Activated CD4-positive, alpha-beta memory T cell treated with anti-CD3 and anti-CD28 coated beads, Interleukin-2, amount 10 ng/mL, durations not matched to agents 7 days and 5 days (primary cell): ENCODE measurements at regions not wholly inside any gene's neighbourhood (a gene's known extent, or its start where the extent isn't known, plus 50 kb on each side); places are given as distances from the start of the nearest gene placed in this dataset.
A peak's percentile ranks its signal among the peaks of the same experiment; 100 is the strongest.

ENCODE experiments used
- CTCF ChIA-PET: fragments of 350-600 bp; sonication (Branson Sonifier 250); formaldehyde crosslinking; loops from one replicate; lab custom pipeline; 2021; ENCODE audit warnings: antibody characterized with exemption, inconsistent platforms; lab: Charles Lee
- POLR2A ChIA-PET: fragments of 350-600 bp; sonication (Branson Sonifier 250); formaldehyde crosslinking; loops from one replicate; lab custom pipeline; 2021; ENCODE audit warnings: antibody characterized with exemption; lab: Charles Lee
- DNase-seq: peaks from one replicate; pipeline ENCODE4 v3.0.0-alpha.2; 2020
- H3K27ac Mint-ChIP-seq: one replicate; pipeline ENCODE4 v1.8.0; 2021; ENCODE audit warnings: mild to moderate bottlenecking, mixed read lengths
- H3K27me3 Mint-ChIP-seq: one replicate; pipeline ENCODE4 v1.8.0; 2021; ENCODE audit warnings: mixed read lengths
- H3K36me3 Mint-ChIP-seq: one replicate; pipeline ENCODE4 v1.8.0; 2021; ENCODE audit warnings: low read depth, mixed read lengths
- H3K4me1 Mint-ChIP-seq: one replicate; pipeline ENCODE4 v1.8.0; 2021; ENCODE audit warnings: mixed read lengths
- H3K4me3 Mint-ChIP-seq: one replicate; pipeline ENCODE4 v1.8.0; 2021; ENCODE audit warnings: mild to moderate bottlenecking, mixed read lengths
- H3K9me3 Mint-ChIP-seq: one replicate; pipeline ENCODE4 v1.8.0; 2021; ENCODE audit warnings: mixed read lengths

DNA sequence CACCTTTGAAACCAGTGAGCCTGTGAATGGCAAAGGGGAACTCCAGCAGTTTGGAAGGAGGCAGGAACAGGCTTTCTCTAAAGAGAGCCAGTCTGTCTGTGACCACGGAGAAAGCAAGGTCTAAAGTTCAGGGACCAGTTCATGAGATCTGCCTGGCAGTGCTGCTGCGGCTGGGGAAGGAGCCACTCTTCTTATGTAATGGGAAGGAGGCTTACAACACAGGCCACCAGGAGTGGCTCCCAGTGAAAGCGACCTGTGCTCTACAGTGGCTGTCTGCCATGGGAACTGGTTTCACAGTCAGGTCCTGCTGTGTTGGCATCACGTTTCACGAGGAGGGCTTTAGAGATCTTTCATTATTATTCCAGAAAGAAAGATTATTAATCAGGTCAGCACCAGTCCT lies 291.9 kb upstream of the PRDM1 start:
- H3K4me1 Mint-ChIP-seq = peaks cover 85% of the 10 kb centered on the region

DNA sequence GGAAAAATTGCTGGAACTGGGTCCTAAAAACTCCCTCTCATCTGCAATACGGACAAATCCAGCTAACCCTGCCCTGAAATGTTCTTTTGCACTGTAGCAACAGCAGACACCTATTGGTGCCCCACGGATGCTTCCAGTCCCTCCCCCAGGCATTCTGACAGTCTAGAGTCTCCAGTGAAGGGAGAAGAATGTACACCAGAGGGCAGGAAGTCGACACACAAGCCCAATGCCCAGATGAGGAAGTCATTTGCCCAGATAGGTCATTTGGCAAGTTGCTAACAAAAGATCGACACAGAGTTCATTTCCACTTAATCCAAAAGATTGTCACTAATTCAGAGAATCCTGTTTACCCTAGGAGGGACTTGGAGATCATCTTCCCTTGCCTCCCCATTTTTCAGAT lies 293.0 kb upstream of the PRDM1 start:
- Mint-ChIP-seq H3K4me1 (peaks cover 89% of the 10 kb centered on the region), H3K9me3 (peaks cover under 1% of the 10 kb centered on the region), H3K36me3 (peaks cover 11% of the 10 kb centered on the region), H3K4me3 (no peak overlapping the region), H3K27me3 (no peaks in the 10 kb centered on the region), H3K27ac (peak overlapping the region; percentile 76)
- POLR2A ChIA-PET = interaction anchor here (1.8 kb wide), 1 partner anchor 294 kb away, joined by 7 read pairs; no protein-coding TSS in a partner anchor
- DNase-seq = peak; percentile 53
- CTCF ChIA-PET = interaction anchor here (1.0 kb wide), 1 partner anchor 39 kb away, joined by 3 read pairs; no protein-coding TSS in a partner anchor

More for the DNA sequence above, 291.9 kb upstream of the PRDM1 start:
- DNase-seq = no peak
- Mint-ChIP-seq H3K27ac (no peak overlapping the region), H3K36me3 (peaks cover 6% of the 10 kb centered on the region), H3K9me3 (no peaks in the 10 kb centered on the region), H3K4me3 (no peak overlapping the region), H3K27me3 (no peaks in the 10 kb centered on the region)
- CTCF ChIA-PET = interaction anchor here (1.6 kb wide), 1 partner anchor 200 kb away, joined by 4 read pairs; no protein-coding TSS in a partner anchor
- POLR2A ChIA-PET = interaction anchor here (0.8 to 1.8 kb wide), 4 partner anchors 147 to 293 kb away, joined by 3 to 7 read pairs (median 4); no protein-coding TSS in a partner anchor

DNA sequence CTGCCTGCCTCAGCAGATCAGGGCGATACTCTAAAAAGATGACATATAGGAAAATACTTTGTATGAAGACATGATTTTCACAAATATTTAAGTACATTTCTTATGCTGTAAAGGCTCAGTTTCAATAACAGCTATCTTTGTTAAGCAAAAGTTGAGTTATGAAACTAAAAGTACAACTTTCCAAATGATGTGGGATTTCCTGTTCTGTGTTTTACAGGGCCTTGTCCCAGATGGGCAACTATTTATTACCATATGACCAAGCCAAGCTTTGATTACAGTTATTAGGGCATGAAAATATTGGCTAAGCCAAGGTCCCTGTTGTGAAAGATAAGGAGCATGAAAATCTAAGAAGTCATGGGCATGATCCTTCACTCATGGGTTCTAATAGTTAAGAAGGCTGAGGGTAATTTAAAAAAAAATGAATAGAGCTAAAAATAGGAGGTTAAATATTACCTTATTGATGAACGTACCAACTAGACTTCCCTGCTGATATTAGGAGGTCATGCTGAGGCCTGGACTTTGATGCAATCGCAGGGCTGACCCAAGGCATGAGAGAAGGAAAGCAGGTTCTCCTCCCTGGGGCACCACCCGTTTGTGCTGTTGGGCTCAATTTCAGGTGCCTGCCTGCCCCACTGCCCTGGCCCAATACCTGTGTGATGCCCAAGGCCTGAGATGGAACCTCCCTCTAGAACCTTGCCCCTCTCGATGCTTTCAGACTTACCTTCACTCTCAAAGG lies 294.4 kb upstream of the PRDM1 start:
- Mint-ChIP-seq H3K36me3 (peaks cover 23% of the 10 kb centered on the region), H3K27ac (peak overlapping the region; percentile 74), H3K4me1 (peaks cover 91% of the 10 kb centered on the region), H3K9me3 (peaks cover 7% of the 10 kb centered on the region), H3K4me3 (no peak overlapping the region), H3K27me3 (no peaks in the 10 kb centered on the region)
- CTCF ChIA-PET = interaction anchor here (0.6 to 2.7 kb wide), 6 partner anchors 10 to 256 kb away, joined by 3 to 11 read pairs (median 4); no protein-coding TSS in a partner anchor
- no peak for DNase-seq
- POLR2A ChIA-PET = interaction anchor here (1.0 to 2.4 kb wide), 7 partner anchors 10 to 294 kb away, joined by 3 to 8 read pairs (median 6); partner anchors contain the start of gene PRDM1

DNA sequence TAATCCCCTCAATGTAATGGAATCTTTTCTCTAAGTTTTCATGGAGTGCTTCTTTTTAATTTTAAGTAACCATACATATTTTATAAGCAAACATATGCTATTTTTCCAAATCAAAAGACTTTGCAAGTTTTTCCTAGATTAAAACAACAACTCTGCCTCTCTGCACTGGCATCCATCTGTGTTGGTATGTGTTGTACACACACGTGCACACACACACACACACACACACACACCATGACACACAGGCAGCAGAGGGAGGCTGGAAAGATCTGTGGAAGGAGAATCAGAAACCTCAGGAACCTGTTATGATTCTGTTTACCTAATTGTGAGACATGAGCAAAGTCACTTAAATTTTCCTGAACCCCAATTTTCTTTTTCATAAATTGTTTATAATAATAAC lies 295.0 kb upstream of the PRDM1 start:
- ChIA-PET CTCF (interaction anchor here (0.6 to 2.7 kb wide), 7 partner anchors 10 to 302 kb away, joined by 3 to 11 read pairs (median 3); no protein-coding TSS in a partner anchor), POLR2A (interaction anchor here (1.0 to 2.4 kb wide), 8 partner anchors 9 to 295 kb away, joined by 3 to 8 read pairs (median 6); partner anchors contain the start of gene PRDM1)
- H3K36me3 Mint-ChIP-seq = peaks cover 23% of the 10 kb centered on the region
- no peaks in the 10 kb centered on the region for H3K27me3 Mint-ChIP-seq
- H3K4me3 Mint-ChIP-seq = no peak overlapping the region
- DNase-seq = no peak
- H3K4me1 Mint-ChIP-seq = peaks cover 91% of the 10 kb centered on the region
- H3K27ac Mint-ChIP-seq = peak overlapping the region; percentile 74
- H3K9me3 Mint-ChIP-seq = peaks cover 7% of the 10 kb centered on the region

DNA sequence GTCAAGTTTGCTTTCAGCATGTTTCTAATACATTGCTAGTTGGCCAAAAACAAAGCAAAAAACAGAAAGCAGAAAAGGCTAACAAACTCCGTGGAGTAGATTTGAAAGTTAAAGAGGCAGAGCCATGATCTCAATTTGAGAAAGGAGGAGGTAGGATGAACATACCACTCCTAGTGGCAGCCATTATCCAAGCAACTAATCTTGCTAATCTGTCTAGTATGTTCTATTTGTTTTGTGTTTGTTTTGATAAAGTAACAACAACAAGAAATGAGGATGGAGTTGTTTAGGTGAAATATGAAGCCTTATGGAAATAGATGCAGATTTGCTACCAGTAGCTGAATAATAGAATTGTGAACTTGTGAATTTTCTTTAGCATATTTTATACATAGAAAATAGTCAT lies 295.5 kb upstream of the PRDM1 start:
- H3K36me3 Mint-ChIP-seq = peaks cover 25% of the 10 kb centered on the region
- peaks cover 7% of the 10 kb centered on the region for H3K9me3 Mint-ChIP-seq
- ChIA-PET CTCF (interaction anchor here (0.7 to 2.7 kb wide), 3 partner anchors 9 to 302 kb away, joined by 3 to 11 read pairs (median 8); no protein-coding TSS in a partner anchor), POLR2A (interaction anchor here (1.0 to 2.4 kb wide), 5 partner anchors 9 to 295 kb away, joined by 3 to 8 read pairs (median 6); partner anchors contain the start of gene PRDM1)
- no peak overlapping the region for H3K4me3 Mint-ChIP-seq
- H3K4me1 Mint-ChIP-seq = peaks cover 90% of the 10 kb centered on the region
- H3K27ac Mint-ChIP-seq = peak overlapping the region; percentile 74
- no peak for DNase-seq
- H3K27me3 Mint-ChIP-seq = no peaks in the 10 kb centered on the region

DNA sequence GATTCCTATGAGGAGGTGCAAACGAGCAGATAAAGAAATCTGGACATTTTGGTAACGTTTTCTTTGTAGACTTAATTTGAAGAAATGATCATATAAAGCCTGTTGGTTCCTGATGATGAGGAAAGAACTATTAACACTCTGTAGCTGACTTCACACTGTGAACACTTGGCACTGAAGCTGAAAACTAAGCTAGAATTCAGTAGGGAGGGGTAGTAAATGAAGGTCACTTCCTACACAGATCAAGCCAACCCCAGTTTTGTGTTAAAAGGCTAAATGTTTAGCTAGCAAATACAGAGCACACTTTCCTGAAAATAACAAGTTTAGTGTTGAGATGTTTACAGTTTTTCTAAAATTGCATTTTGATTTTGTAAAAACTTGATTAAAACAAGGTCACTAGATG lies 296.2 kb upstream of the PRDM1 start:
- H3K9me3 Mint-ChIP-seq = peaks cover 8% of the 10 kb centered on the region
- no peaks in the 10 kb centered on the region for H3K27me3 Mint-ChIP-seq
- POLR2A ChIA-PET = interaction anchor here (0.9 to 2.4 kb wide), 7 partner anchors 8 to 374 kb away, joined by 3 to 8 read pairs (median 5); partner anchors contain the start of gene PRDM1
- no peak for DNase-seq
- H3K27ac Mint-ChIP-seq = no peak overlapping the region
- peaks cover 91% of the 10 kb centered on the region for H3K4me1 Mint-ChIP-seq
- H3K4me3 Mint-ChIP-seq = no peak overlapping the region
- CTCF ChIA-PET = interaction anchor here (2.7 kb wide), 2 partner anchors 8 to 192 kb away, joined by 8 to 11 read pairs; no protein-coding TSS in a partner anchor
- H3K36me3 Mint-ChIP-seq = peaks cover 26% of the 10 kb centered on the region

DNA sequence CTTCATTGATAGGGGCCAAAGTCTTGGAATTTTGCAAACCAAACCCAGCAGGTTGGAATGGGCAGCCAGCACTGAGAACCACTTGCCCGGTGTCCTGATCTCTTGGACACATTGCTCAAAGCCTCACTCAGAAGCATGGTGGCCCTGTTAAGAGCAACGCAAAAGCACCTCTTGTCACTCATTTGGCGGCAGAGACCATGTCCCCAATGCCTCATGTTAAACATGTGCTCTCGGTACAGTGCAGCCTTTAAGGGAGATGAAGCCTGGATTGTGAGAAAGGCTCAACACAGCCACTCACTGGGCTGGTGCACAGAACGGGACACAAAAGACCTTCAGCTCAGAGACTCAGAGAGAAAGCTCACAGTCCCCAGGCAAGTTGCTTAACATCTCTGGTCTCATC lies 298.4 kb upstream of the PRDM1 start:
- Mint-ChIP-seq H3K36me3 (peaks cover 34% of the 10 kb centered on the region), H3K27me3 (no peaks in the 10 kb centered on the region), H3K4me1 (peaks cover 86% of the 10 kb centered on the region), H3K4me3 (no peak overlapping the region), H3K9me3 (peaks cover 12% of the 10 kb centered on the region), H3K27ac (peak overlapping the region; percentile 56)
- DNase-seq = no peak
- ChIA-PET CTCF (no interaction called here), POLR2A (interaction anchor here (1.2 kb wide), 1 partner anchor 21 kb away, joined by 3 read pairs; no protein-coding TSS in a partner anchor)

DNA sequence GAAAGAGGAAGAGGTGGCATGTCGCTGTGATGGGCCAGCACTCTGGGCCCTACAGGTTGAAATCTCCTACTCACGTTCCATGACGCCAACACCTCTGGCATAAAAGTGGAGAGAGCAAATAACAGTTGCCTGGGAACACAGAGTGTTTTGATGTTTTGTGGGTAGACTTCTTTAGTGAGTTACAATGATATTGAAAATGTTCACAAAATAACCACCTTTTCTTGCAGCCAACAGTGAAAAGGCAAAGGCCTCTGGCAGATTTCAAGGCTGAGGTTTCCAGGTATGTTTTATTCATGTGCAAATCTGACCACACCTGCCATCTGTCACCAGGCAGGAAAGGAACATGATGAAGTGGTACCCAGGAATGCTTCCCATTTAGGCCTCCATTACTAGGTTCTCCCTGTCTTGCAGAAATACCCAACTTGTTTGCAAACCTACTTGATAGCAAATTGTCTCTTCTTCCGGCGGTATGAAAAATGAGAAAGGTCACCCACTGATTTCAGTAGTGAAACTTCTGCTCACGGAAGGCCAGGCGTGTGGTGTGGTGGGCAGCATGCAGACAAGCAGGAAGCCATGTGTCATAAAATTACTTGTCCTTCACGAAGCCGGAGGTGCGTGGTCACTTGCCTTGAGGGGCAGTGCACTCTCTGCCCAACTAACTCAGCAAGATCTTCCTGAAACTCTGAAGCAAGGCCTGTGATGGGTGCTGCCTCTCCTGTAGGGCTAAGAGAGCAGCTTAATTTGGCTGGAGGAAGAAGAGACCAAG lies 299.1 kb upstream of the PRDM1 start:
- Mint-ChIP-seq H3K9me3 (peaks cover 12% of the 10 kb centered on the region), H3K27me3 (no peaks in the 10 kb centered on the region), H3K4me1 (peaks cover 86% of the 10 kb centered on the region), H3K4me3 (no peak overlapping the region), H3K27ac (peak overlapping the region; percentile 56), H3K36me3 (peaks cover 39% of the 10 kb centered on the region)
- CTCF ChIA-PET = no interaction called here
- DNase-seq = peak; percentile 63
- POLR2A ChIA-PET = interaction anchor here (1.2 kb wide), 1 partner anchor 22 kb away, joined by 3 read pairs; no protein-coding TSS in a partner anchor

DNA sequence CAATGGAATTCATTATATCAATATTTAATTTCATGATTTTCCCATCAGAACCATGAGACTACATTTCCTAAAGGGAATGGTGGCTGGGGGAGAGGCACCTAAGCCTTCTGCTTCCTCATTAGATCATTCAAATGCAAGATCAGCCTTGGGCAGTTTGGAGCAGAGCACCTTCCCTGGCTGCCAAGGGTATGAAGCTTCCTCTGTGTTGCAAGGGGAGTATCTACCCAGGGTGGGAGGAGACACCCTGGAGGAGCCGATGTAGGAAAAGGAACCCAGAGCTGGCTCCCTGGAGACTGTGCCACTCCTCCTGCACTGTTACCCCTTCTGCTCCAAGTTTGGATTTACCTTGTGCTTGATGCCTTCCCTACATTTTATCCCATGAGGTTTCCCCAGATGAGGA lies 299.7 kb upstream of the PRDM1 start:
- Mint-ChIP-seq H3K9me3 (peaks cover 12% of the 10 kb centered on the region), H3K27ac (peak overlapping the region; percentile 56), H3K4me3 (no peak overlapping the region), H3K36me3 (peaks cover 39% of the 10 kb centered on the region), H3K4me1 (peaks cover 86% of the 10 kb centered on the region), H3K27me3 (no peaks in the 10 kb centered on the region)
- POLR2A ChIA-PET = no interaction called here
- CTCF ChIA-PET = no interaction called here
- DNase-seq = no peak

DNA sequence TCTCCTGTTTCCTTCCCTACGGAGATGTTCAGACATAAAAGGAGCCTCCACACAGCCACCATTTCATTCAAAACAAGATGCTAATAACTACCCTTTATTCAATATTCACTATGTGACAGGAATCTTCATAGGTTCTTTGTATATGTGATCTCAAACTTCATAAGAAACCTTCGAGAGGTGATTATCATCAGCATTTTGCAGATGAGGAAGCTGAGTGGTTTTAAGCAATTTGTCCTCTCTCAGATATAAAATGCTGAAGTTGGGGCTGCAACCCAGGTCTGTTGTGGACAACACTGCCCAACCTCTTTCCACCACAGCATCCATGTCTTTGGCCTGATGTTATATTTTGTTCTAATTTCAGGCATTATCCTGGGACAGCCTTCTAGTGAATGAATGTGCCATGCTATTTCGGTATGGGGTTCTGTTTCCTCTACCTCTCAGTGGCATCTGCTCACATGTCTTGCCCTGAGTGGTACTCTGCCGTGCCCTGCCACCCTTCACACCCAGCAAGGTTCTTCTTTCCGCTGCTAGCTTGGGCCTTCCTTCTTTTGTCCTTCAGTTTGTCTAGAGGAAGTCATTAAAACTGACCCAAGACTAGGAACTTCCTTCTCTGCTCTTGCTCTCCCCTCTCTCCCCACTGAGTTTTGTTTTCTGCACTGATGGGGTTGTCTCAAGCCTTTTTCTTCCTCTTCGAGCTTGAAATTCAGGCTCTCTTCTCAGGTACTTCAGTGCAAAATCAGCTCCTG lies 300.9 kb upstream of the PRDM1 start:
- ChIA-PET CTCF (no interaction called here), POLR2A (interaction anchor here (1.0 to 1.3 kb wide), 2 partner anchors 25 to 301 kb away, joined by 3 read pairs; partner anchors contain the start of gene PRDM1)
- H3K4me1 Mint-ChIP-seq = peaks cover 85% of the 10 kb centered on the region
- H3K27ac Mint-ChIP-seq = no peak overlapping the region
- H3K4me3 Mint-ChIP-seq = no peak overlapping the region
- peaks cover 41% of the 10 kb centered on the region for H3K36me3 Mint-ChIP-seq
- H3K9me3 Mint-ChIP-seq = peaks cover 14% of the 10 kb centered on the region
- DNase-seq = no peak
- no peaks in the 10 kb centered on the region for H3K27me3 Mint-ChIP-seq

DNA sequence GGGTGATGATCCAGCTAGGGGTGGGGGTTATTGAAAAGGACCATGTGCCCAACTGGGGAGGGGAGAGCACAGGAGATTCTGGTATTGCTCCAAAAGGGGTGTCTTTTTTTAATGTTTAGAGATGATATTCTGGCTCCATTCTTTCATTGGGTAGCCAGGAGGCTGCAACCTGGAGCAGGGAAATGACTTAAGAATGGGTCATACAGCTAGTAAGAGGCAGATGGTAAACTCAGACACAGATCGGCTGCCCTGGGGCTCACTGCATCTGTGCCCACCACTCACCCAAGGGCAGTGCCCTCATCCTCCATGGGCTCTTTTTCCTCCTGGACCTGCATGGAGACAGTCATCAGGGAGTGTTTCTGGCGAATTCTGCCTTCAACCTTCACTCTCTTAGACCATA lies 302.0 kb upstream of the PRDM1 start:
- POLR2A ChIA-PET = interaction anchor here (1.2 kb wide), 1 partner anchor 26 kb away, joined by 3 read pairs; no protein-coding TSS in a partner anchor
- Mint-ChIP-seq H3K9me3 (peaks cover 15% of the 10 kb centered on the region), H3K4me1 (peaks cover 79% of the 10 kb centered on the region), H3K27me3 (no peaks in the 10 kb centered on the region), H3K4me3 (no peak overlapping the region), H3K27ac (no peak overlapping the region), H3K36me3 (peaks cover 39% of the 10 kb centered on the region)
- CTCF ChIA-PET = interaction anchor here (0.9 kb wide), 1 partner anchor 30 kb away, joined by 3 read pairs; no protein-coding TSS in a partner anchor
- DNase-seq = no peak
